Natural killer cell (primary cell): ENCODE measurements at regions not wholly inside any gene's neighbourhood (a gene's known extent, or its start where the extent isn't known, plus 50 kb on each side); places are given as distances from the start of the nearest gene placed in this dataset.

Source experiments
- ATAC-seq, 3 donors: fragments of 150-1000 bp in 2 of 3; fragments of 200-7000 bp in 1 of 3; cut with Tn5 transposase; 1 replicate in 1 of 3; 2 replicates in 2 of 3; pipeline ENCODE4 v1.10.0; 2021; ENCODE audit warnings: mild to moderate bottlenecking in 2 of 3, moderate library complexity in 2 of 3
- DNase-seq, 2 donors: peaks; one replicate each; pipeline versions ENCODE4 v3.0.0 to v3.0.0-alpha.2; 2013 to 2021; ENCODE audit warnings: mixed read lengths in 1 of 2
- H3K27ac ChIP-seq: one replicate; pipeline ENCODE4 v1.5.1; 2013; ENCODE audit warnings: mild to moderate bottlenecking, low read length
- H3K27me3 ChIP-seq: one replicate; pipeline ENCODE4 v1.6.1; 2013; ENCODE audit warnings: low read length; ENCODE audit not compliant: control insufficient read depth, insufficient read depth
- H3K36me3 ChIP-seq: one replicate; pipeline ENCODE4 v1.6.1; 2013; ENCODE audit warnings: low read length; ENCODE audit not compliant: control insufficient read depth, insufficient read depth
- H3K4me1 ChIP-seq: one replicate; pipeline ENCODE4 v1.6.1; 2013; ENCODE audit warnings: low read length; ENCODE audit not compliant: control insufficient read depth, insufficient read depth
- H3K4me3 ChIP-seq: one replicate; pipeline ENCODE4 v1.5.1; 2013; ENCODE audit warnings: low read length
- H3K9me3 ChIP-seq: one replicate; pipeline ENCODE4 v1.6.1; 2013; ENCODE audit warnings: low read length; ENCODE audit not compliant: control insufficient read depth, insufficient read depth
- H3K27ac Mint-ChIP-seq, 2 donors: one replicate each; pipeline ENCODE4 v1.8.0; 2022; ENCODE audit warnings: mild to moderate bottlenecking in 2 of 2, mixed read lengths in 2 of 2, moderate library complexity in 1 of 2
- H3K27me3 Mint-ChIP-seq, 2 donors: one replicate each; pipeline ENCODE4 v1.8.0; 2022; ENCODE audit warnings: low read depth in 2 of 2, mixed read lengths in 2 of 2
- H3K36me3 Mint-ChIP-seq: one replicate; pipeline ENCODE4 v1.8.0; 2022; ENCODE audit warnings: mixed read lengths
- H3K4me1 Mint-ChIP-seq, 2 donors: one replicate each; pipeline ENCODE4 v1.8.0; 2022; ENCODE audit warnings: mixed read lengths in 2 of 2
- H3K4me3 Mint-ChIP-seq: one replicate; pipeline ENCODE4 v1.8.0; 2022; ENCODE audit warnings: mild to moderate bottlenecking, moderate library complexity, mixed read lengths
- H3K9me3 Mint-ChIP-seq, 2 donors: one replicate each; pipeline ENCODE4 v1.8.0; 2022; ENCODE audit warnings: mixed read lengths in 2 of 2
- CTCF ChIP-seq: fragments of 200-600 bp; IDR thresholded peaks from one replicate; pipeline ENCODE4 v1.8.0; 2022; ENCODE audit warnings: antibody characterized with exemption
- WGBS: methylation state at CpG from one replicate; pipeline ENCODE4 v1.1.7; 2013; ENCODE audit warnings: missing lambda C conversion rate; ENCODE audit not compliant: insufficient coverage; 5-methylcytosine and 5-hydroxymethylcytosine counted together
- intact Hi-C: fragments of 100-400 bp; cut with micrococcal nuclease; formaldehyde crosslinking; loops from one replicate; pipeline ENCODE4 v1.14.2; 2022

GRCh38 chr4:97104666-97105065 lies 1038.6 kb downstream of the STPG2 start:
- Histone ChIP-seq H3K9me3 (no peaks in the 10 kb centered on the region), H3K4me3 (no peak overlapping the region), H3K27ac (no peak overlapping the region), H3K36me3 (no peaks in the 10 kb centered on the region), H3K4me1 (no peaks in the 10 kb centered on the region), H3K27me3 (no peaks in the 10 kb centered on the region)
- ATAC-seq (no peak), DNase-seq (no peak)
- Mint-ChIP-seq H3K27ac (no peak overlapping the region), H3K4me3 (no peak overlapping the region), H3K27me3 (no peaks in the 10 kb centered on the region), H3K9me3 (peaks cover 6 to 11% of the 10 kb centered on the region in 2 donors), H3K36me3 (peaks cover 7% of the 10 kb centered on the region), H3K4me1 (no peaks in the 10 kb centered on the region)
- 100% methylated on average over 2 of the region's 3 CpGs for WGBS
- intact Hi-C loops = no loop called here
- no peak for TF ChIP-seq CTCF

GRCh38 chr4:97105347-97106099 lies 1037.8 kb downstream of the STPG2 start:
- Mint-ChIP-seq H3K4me3 (no peak overlapping the region), H3K27ac (no peak overlapping the region), H3K27me3 (no peaks in the 10 kb centered on the region), H3K36me3 (peaks cover 7% of the 10 kb centered on the region), H3K4me1 (no peaks in the 10 kb centered on the region), H3K9me3 (peaks cover 6 to 8% of the 10 kb centered on the region in 2 donors)
- DNase-seq (no peak), ATAC-seq (no peak)
- intact Hi-C loops = no loop called here
- 86% methylated on average over 1 of the region's 3 CpGs for WGBS
- Histone ChIP-seq H3K27ac (no peak overlapping the region), H3K4me3 (no peak overlapping the region), H3K9me3 (no peaks in the 10 kb centered on the region), H3K27me3 (no peaks in the 10 kb centered on the region), H3K4me1 (no peaks in the 10 kb centered on the region), H3K36me3 (no peaks in the 10 kb centered on the region)
- no peak for TF ChIP-seq CTCF

GRCh38 chr4:97106161-97106560 lies 1037.1 kb downstream of the STPG2 start:
- no peak overlapping the region for H3K4me3 ChIP-seq
- ATAC-seq (no peak), DNase-seq (no peak)
- no peaks in the 10 kb centered on the region for H3K9me3 ChIP-seq
- Mint-ChIP-seq H3K4me3 (no peak overlapping the region), H3K27me3 (no peaks in the 10 kb centered on the region), H3K27ac (no peak overlapping the region), H3K36me3 (peaks cover 7% of the 10 kb centered on the region), H3K9me3 (peaks cover 8% of the 10 kb centered on the region in 2 donors), H3K4me1 (no peaks in the 10 kb centered on the region)
- H3K27ac ChIP-seq = no peak overlapping the region
- no peaks in the 10 kb centered on the region for H3K27me3 ChIP-seq
- no peak for TF ChIP-seq CTCF
- intact Hi-C loops = no loop called here
- H3K4me1 ChIP-seq = no peaks in the 10 kb centered on the region
- no peaks in the 10 kb centered on the region for H3K36me3 ChIP-seq

- Mint-ChIP-seq H3K27me3 (no peaks in the 10 kb centered on the region), H3K9me3 (peaks cover 4% of the 10 kb centered on the region in 2 donors), H3K27ac (no peak overlapping the region), H3K4me3 (no peak overlapping the region), H3K4me1 (no peaks in the 10 kb centered on the region), H3K36me3 (no peaks in the 10 kb centered on the region)
- DNase-seq (no peak), ATAC-seq (no peak)
- TF ChIP-seq CTCF = no peak
- no CpG with 5 or more reads among the region's 1 CpG for WGBS
- Histone ChIP-seq H3K9me3 (no peaks in the 10 kb centered on the region), H3K27ac (no peak overlapping the region), H3K4me3 (no peak overlapping the region), H3K4me1 (no peaks in the 10 kb centered on the region), H3K36me3 (no peaks in the 10 kb centered on the region), H3K27me3 (no peaks in the 10 kb centered on the region)
- intact Hi-C loops = no loop called here
Observed at GRCh38 chr4:97110506-97110905, 1032.8 kb downstream of the STPG2 start.
